AG04450 (cell line): ENCODE measurements at regions not wholly inside any gene's neighbourhood (a gene's known extent, or its start where the extent isn't known, plus 50 kb on each side); places are given as distances from the start of the nearest gene placed in this dataset.

ENCODE experiments used
- CTCF ChIA-PET: fragments of 300-600, 350-600 bp; formaldehyde crosslinking; extraction: SDS; loops from one replicate; lab custom pipeline; 2022; ENCODE audit warnings: antibody characterized with exemption, inconsistent platforms; lab: Charles Lee
- POLR2A ChIA-PET: fragments of 350-600 bp; formaldehyde crosslinking; extraction: SDS; loops from one replicate; lab custom pipeline; 2021; ENCODE audit warnings: antibody characterized with exemption, inconsistent platforms; lab: Yijun Ruan, JAX
- DNase-seq: peaks from one replicate; pipeline ENCODE4 v3.0.0-alpha.2; 2011; ENCODE audit warnings: low read depth, low spot score
- H3K27ac ChIP-seq: one replicate; pipeline ENCODE4 v1.5.1; 2012; ENCODE audit warnings: low read depth, low read length, control low read depth
- H3K27me3 ChIP-seq: one replicate; pipeline ENCODE4 v1.6.0; 2012; ENCODE audit warnings: low read length; ENCODE audit not compliant: control insufficient read depth, insufficient read depth
- H3K4me3 ChIP-seq: 2 replicates; pipeline ENCODE4 v1.5.1; 2011; ENCODE audit warnings: mild to moderate bottlenecking, low read depth, low read length, control low read depth
- H3K9me3 ChIP-seq: 2 replicates; pipeline ENCODE4 v1.5.1; 2012; ENCODE audit warnings: low read length; ENCODE audit not compliant: control insufficient read depth, insufficient read depth
- TF ChIP-seq, protein P1 (sequence below): IDR thresholded peaks from 2 replicates; pipeline ENCODE4 v1.5.1; 2011; ENCODE audit warnings: low read depth, low read length, control low read depth, inconsistent platforms

DNA sequence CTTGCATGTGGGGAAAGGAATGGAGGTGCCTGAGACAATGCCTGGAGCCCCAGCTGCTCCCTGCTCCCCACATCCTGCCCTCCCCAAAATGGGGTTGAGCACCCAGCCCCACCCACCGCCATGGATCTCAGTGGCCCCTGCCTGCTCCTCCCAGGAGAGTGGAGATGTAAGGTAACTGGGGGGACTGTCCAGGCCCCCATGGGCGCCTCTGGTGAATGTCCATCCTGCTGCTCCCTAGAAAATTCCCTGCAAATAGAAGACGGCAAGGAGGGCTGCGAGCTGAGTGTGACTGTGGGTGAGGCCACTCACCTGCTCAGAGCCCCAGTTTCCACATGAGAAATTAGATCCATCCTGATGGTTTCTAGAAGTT lies 101.6 kb downstream of the RAMP3 start:
- POLR2A ChIA-PET, result no interaction called here

GRCh38 chr7:45259966-45260646 lies 102.5 kb downstream of the RAMP3 start:
- Histone ChIP-seq H3K9me3 (no peaks in the 10 kb centered on the region), H3K27me3 (peaks cover 6% of the 10 kb centered on the region), H3K27ac (no peak overlapping the region), H3K4me3 (no peak overlapping the region)
- peak; percentile 1 for DNase-seq
- CTCF ChIA-PET, result interaction anchor here (0.7 to 3.5 kb wide), 14 partner anchors 9 to 200 kb away, joined by 3 to 59 read pairs (median 6); partner anchors contain the start of gene RAMP3
- TF ChIP-seq, protein P1, sequence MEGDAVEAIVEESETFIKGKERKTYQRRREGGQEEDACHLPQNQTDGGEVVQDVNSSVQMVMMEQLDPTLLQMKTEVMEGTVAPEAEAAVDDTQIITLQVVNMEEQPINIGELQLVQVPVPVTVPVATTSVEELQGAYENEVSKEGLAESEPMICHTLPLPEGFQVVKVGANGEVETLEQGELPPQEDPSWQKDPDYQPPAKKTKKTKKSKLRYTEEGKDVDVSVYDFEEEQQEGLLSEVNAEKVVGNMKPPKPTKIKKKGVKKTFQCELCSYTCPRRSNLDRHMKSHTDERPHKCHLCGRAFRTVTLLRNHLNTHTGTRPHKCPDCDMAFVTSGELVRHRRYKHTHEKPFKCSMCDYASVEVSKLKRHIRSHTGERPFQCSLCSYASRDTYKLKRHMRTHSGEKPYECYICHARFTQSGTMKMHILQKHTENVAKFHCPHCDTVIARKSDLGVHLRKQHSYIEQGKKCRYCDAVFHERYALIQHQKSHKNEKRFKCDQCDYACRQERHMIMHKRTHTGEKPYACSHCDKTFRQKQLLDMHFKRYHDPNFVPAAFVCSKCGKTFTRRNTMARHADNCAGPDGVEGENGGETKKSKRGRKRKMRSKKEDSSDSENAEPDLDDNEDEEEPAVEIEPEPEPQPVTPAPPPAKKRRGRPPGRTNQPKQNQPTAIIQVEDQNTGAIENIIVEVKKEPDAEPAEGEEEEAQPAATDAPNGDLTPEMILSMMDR, result peak; percentile 97
- POLR2A ChIA-PET, result no interaction called here

More for the DNA sequence above, 101.6 kb downstream of the RAMP3 start:
- no peak for DNase-seq
- H3K27me3 ChIP-seq, result peaks cover 6% of the 10 kb centered on the region
- TF ChIP-seq, protein P1, result no peak
- no peaks in the 10 kb centered on the region for H3K9me3 ChIP-seq
- no peak overlapping the region for H3K4me3 ChIP-seq
- H3K27ac ChIP-seq, result no peak overlapping the region
- CTCF ChIA-PET, result interaction anchor here (0.6 to 3.5 kb wide), 4 partner anchors 13 to 124 kb away, joined by 3 to 59 read pairs (median 5); partner anchors contain the start of gene RAMP3

- Histone ChIP-seq H3K4me3 (no peak overlapping the region), H3K9me3 (no peaks in the 10 kb centered on the region), H3K27ac (no peak overlapping the region), H3K27me3 (peaks cover 11% of the 10 kb centered on the region)
- CTCF ChIA-PET, result no interaction called here
- TF ChIP-seq, protein P1, result no peak
- POLR2A ChIA-PET, result no interaction called here
- no peak for DNase-seq
Observed at GRCh38 chr7:45267262-45267661, 109.7 kb downstream of the RAMP3 start.

DNA sequence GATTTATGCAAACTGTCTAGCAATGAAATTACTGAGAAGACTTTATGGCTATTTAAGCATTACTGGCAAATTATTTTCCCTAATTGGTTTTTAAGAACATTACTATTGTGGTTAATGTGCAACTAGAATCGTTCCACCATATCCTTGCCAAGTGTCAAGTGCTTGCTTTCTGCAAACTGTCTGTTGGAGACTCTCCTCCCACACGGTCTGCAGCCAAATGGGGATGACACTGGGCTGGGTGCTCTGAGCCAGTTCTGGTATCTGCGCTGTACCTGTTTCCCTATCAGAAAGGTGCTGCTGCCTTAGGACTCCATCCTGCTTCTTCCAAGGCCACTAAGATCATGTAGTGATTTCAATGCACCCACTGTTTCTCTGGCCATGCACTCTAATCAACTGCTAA lies 110.4 kb downstream of the RAMP3 start:
- no peaks in the 10 kb centered on the region for H3K9me3 ChIP-seq
- TF ChIP-seq, protein P1, result no peak
- ChIA-PET POLR2A (no interaction called here), CTCF (no interaction called here)
- DNase-seq, result no peak
- no peak overlapping the region for H3K4me3 ChIP-seq
- H3K27ac ChIP-seq, result no peak overlapping the region
- H3K27me3 ChIP-seq, result peaks cover 11% of the 10 kb centered on the region

DNA sequence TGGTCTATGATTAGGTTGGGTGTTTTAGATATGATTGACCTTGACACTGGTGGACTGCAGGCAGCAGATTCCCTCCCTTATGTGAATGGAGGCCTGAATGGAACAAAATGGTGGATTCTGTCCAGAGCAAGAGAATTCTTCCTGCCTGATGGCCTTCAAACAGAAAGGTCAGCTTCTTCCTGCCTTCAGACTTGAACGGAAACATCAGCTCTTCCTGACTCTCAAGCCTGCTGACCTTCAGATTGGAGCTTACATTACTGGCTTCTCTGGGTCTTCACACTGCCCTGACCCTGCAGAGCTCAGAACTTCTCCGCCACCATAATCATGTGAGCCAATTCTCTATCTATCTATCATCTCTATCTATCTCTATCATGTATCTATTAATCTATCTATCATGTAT lies 111.6 kb downstream of the RAMP3 start:
- TF ChIP-seq, protein P1, result no peak
- Histone ChIP-seq H3K27me3 (peaks cover 11% of the 10 kb centered on the region), H3K9me3 (no peaks in the 10 kb centered on the region), H3K4me3 (no peak overlapping the region), H3K27ac (no peak overlapping the region)
- POLR2A ChIA-PET, result no interaction called here
- CTCF ChIA-PET, result interaction anchor here (0.9 kb wide), 1 partner anchor 9 kb away, joined by 3 read pairs; no protein-coding TSS in a partner anchor
- no peak for DNase-seq
